SK-N-MC (cell line): ENCODE measurements at regions not wholly inside any gene's neighbourhood (a gene's known extent, or its start where the extent isn't known, plus 50 kb on each side); places are given as distances from the start of the nearest gene placed in this dataset.

Source experiments
- EZH2 ChIP-seq: fragments of 200-600 bp; sonication (generic); IDR thresholded peaks from one replicate; pipeline ENCODE4 v1.6.1; 2017; ENCODE audit warnings: antibody characterized with exemption
- POLR2AphosphoS5 ChIP-seq: IDR thresholded peaks from 2 replicates; pipeline ENCODE4 v1.6.1; 2012; ENCODE audit warnings: mild to moderate bottlenecking, low read depth, low read length, borderline replicate concordance

- no peak for TF ChIP-seq EZH2
- no peak for TF ChIP-seq POLR2AphosphoS5
Measured at GRCh38 chr18:39199231-39199855, 1633.7 kb upstream of the CELF4 start.
